Islet of Langerhans (tissue), 1 donor: ENCODE measurements at regions not wholly inside any gene's neighbourhood (a gene's known extent, or its start where the extent isn't known, plus 50 kb on each side); places are given as distances from the start of the nearest gene placed in this dataset.

Experiments
- FAIRE-seq: peaks from one replicate; lab custom pipeline; 2011; peaks lifted over from hg19 to GRCh38; lab: Jason Lieb, UNC

DNA sequence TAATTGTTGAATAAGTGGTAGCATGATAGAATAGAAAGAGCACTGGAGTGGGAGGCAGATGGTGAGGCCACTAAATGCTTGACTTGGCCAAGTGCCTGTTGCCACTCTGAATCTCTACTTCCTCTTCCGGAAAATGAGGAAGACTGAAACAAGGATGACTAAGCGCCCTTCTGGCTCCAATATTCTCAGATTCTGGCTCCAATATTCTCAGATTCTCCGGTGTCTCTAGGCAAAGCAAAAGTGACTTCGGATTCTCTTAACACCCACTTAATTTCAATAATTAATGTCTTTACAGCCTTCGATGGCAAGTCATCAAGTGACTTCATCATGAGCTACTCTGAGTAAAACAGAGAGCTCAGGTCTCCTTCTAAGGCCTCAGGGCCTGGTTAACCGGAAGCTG, 402.2 kb upstream of the FGF13 start:
- FAIRE-seq = no peak

DNA sequence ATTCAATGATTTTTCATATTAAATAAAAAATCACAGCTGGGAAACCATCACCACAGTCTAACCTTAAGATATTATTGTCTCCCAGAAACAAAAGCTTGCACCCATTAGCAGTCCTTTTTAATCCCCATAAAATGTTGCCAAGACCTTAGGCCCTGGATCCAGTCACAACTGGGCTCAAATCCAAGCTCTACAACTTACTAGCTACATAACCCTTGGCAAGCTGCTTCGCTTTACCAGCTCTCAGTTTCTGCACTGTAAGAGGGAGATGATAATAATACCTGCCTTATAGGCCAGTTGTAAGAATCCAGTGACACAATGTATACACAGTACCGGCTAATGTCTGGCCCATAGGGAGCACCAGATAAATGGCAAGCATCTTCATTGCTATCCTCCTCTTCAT, 400.9 kb upstream of the FGF13 start:
- no peak for FAIRE-seq

DNA sequence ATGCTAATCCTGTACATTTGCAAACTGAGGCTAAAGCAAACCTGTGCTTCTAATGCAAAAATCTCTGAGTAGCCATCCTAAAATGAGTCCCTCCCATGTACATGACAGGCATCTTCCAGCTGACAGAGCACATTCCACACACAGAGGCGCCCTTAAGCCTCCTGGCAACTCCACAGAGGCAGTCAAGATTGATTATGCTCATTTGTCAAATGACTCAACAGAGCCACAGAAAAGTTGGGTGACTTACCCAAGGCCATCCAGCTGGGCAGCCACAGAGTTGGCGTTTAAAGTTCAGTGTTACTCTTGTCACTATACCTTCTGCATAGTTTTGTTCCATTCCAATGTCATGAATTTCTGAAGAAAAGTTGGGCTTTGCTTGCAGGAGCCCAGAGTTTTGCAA, 394.6 kb upstream of the FGF13 start:
- no peak for FAIRE-seq

DNA sequence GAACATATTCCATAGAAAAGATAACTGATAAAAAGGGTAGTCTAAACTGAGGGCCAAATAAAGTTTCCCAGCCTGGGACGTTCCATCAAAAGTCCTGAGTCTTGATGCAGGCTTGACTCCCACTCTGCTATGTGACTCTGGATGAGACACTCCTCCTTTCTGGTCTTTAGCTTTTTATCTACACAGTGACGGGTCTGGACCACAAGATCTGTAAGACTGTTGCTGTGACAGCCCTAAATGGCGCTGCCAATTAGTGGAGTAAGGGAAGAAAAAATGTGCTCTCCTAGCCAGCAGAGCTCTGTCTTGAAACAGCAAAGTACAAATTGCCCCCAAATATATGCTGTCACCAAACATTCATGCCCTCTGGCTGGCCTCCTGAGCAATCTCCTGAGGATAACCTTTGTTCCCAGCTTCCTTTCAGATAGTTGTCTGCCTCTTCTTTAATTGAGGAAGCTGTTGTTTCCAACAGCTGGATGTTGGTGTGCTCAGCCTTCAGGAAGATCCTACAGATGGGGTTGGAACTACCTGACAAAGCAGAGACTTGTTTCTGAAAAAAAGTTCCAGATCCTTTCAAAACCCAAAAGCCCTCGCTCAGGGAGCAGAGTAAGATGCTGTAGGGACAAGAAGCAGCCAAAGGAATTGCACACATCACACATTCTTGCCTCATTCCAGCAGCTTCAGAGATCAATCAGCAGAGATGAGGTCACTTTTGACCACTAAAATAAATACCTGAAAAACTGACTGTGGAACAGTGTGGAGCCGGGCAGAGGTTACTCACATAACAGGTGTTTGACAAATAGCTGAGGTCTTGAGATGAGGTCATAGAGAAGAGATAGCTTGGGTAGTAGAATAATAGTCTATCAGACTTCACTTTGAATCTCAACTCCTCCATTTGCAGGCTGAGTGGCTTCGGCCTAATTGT, 383.4 kb upstream of the FGF13 start:
- FAIRE-seq = no peak

DNA sequence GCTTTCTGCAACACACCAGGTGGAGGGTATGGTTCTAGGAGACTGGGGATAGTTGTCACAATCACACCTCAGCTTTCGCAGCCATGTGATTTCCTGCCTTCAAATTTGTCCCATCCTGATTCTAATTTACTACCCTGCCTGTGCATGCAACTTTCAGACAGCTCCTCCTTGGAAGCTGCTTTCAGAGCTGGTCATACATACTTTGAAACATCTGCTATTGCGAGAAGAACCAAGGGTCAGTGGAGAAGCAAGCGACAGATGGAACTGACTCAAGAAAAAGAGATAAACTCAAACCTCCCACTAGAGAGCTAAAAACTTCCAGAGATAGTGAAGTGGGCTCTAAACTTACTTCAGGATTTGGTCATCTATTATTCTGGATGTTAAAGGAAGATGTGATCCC, 381.7 kb upstream of the FGF13 start:
- FAIRE-seq = no peak

DNA sequence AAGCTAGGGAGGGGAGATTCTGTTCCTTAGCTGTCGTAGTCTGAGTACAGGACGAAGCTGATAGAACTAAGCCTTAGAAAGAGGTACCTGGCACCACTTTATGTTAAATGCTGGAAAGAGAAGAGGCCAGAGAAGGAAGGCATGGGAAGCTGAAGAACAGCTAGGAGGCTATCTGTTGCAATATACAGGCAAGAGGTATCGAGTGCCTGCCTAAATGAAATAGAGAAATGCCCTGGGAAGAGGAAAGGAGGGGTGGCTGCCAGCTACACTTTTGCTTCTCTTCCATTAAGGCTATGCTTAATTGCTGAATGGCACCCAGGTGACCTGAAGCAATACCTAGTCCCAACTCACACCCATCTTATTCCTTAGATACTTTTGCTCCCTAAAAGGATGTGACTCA, 380.4 kb upstream of the FGF13 start:
- no peak for FAIRE-seq

DNA sequence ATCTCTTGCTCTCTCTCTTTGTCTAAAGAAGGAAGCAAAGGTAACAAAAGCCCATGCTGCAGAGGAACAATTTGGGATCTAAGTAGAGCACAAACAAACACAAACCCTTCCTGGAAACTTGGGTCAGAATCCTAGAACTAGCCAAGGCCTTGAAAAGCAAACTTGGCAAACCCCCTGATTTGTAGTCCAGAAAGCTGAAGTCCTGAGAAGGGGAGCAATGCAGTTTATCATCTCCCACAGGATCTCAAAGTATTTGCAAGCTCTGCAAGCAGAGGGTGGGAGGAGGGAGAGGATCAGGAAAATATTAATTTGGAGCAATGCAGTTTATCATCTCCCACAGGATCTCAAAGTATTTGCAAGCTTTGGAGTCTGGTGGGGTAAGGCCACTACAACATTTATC, 379.5 kb upstream of the FGF13 start:
- no peak for FAIRE-seq

DNA sequence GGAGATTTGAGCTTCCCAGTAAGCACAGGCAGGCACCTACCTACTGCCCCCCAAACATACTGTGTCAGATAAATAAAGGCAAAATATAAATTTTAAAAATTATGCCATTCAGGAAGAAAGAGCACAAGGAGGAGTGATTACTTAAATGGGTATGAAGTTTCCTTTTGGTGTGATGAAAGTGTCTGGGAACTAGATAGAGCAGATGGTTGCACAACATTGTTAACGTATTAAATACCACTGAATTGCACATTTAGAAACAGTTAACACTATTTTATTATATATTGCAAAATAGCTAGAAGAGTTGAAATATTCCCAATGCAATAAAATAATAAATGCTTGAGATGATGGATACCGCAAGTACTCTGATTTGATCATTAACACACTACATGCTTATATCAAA, 374.7 kb upstream of the FGF13 start:
- no peak for FAIRE-seq

DNA sequence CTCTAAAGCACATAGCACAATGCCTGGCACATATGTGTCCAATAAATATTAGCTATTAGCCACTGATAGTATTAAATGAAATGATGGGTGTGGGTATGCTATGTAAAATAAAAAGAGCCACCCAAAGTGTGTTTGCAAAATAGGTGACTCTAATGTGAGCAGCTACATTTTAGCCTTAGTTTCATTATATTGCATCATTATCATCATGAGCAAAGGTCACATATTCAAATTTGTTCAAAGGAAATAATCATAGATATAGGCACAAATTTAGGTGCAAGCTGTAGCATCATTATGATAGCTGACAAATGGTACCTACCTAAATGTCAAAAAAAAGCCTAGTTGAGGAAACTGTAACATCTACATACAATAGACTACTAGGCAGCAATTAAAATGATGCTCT, 373.9 kb upstream of the FGF13 start:
- FAIRE-seq = no peak

DNA sequence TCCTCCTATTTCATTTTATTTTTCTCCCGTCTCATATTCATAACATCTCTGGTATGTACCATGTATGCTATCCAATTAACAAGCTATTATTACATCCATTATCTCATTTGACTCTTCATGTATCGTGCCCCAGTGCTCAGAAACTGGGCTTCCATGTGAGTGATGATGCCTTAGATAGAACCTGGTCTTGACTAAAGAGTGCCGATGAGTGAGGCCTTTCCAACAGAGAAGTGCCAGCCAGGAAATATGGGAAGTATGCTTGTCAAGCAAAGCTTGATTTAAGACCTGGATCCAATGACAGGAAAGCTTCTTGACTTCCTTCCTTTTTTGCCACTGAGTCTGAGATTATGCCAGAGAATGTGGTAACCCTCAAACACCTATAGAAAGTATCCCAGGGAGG, 371.7 kb upstream of the FGF13 start:
- FAIRE-seq = no peak

DNA sequence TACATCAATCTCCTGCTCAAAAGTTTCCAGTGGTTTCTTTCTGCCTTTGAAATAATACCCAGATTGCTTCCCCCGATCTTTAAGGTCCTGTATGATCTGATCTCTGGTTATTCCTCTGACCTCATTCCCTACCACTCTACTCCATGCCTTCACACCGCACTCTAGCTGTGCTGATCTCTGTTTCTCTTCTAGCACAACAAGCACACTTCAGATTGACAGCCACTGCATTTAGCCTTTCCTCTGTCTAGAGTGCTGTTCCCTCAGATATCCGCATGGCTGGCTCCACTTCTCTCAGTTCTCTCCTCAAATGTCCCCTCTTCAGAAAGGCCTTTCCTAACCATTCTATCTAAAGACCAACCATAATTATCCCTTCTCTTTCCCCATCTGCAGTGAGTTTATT, 370.4 kb upstream of the FGF13 start:
- no peak for FAIRE-seq

DNA sequence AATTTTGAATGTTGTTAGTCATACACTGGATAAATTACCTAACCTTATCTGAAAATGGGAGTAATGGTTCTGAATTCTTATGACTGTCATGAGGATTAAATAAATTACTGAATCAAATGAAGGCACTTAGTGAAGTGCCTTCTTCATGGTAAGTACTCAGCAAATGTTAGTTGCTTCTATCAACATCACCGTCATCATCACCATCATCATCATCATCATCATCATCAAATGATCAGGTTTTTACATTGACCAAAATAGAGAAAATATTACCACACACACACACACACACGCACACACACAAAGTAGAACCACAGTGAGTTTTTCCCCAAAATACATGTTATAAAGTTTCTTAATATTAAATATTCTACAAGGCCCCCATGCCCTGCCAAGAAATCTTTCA, 368.3 kb upstream of the FGF13 start:
- no peak for FAIRE-seq

DNA sequence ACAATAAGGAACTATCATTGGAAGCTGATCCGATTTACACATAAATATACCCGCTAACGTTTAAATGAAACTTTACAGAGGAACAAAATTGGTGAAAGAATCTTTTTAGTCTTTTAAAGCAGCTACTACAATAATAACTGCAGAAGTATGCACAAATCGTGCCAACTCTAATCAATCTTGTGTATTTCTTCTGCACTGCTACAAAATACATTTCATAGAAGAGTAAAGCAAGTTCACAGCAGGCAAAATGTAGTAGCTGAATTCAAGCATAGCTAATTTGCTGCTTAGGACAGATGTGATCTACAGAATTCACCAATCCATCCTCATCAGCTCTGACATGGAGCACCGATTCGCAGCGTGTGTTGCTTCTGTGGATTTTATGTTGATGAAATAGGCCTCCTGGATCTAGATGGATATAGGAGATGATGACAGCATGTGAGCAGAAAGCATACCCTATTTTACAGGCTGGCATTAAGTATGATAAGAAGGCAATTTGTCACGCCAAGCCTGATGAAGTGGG, 367.3 kb upstream of the FGF13 start:
- FAIRE-seq = no peak

DNA sequence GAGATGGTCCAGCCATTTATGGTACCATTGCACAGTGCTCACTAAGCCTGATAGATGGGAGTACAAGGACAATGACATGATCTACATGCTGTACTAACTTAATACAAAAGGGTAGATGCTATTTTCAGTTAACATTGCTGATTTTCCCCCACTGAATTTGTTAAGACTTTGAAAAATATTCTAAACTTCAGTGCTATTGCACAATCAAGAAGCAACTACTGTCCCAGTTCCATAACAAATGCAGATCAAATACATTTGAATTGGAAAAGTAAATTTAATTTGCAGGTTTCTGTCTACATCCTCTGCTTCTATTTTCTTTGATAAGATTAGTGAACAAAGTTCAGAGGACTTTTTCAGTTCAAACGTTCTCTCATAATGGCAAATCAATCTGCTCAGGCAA, 366.8 kb upstream of the FGF13 start:
- no peak for FAIRE-seq

DNA sequence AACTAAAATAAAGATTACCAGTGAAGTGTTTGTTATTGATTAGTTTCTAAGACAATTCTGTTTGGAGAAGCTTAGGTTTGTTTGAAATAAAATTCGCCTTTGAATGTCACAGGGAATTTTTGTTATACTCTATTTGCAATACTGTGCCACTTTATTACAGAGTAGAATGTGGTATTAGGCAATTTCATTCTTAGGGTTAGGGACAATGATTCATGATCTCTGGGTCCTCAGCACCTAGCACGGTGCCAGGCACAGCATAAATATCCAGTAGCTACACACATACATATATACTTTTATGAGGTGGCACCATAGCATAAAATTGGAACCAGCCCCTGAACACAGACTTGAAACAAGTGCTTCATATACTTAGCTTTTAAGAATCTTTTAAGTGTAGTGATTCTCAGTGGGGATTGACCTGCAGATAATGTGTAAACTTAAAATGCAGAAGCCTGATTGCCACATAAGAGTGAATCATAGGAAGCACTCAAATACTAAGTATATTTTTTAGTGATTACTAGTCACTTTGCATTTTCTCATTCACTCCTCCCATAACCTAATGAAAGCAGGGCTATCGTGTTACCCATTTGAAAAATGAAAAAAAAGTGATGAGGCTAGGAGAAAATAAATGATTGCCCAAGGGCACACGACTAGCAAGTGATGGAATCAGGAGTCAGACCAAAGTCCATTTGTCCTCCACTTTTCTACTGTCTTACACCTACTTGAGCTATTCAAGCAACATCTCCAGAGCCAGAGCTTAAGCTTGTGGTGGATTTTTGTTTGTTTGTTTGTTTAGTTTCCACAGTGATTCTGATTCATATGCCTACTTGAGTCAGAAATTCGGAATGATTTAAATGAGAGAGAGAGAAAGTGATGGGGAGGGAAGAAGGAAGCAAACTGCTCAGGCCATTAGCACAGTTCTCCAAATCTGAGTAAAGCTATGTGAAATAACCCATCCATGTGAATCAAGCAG, 366.0 kb upstream of the FGF13 start:
- no peak for FAIRE-seq

DNA sequence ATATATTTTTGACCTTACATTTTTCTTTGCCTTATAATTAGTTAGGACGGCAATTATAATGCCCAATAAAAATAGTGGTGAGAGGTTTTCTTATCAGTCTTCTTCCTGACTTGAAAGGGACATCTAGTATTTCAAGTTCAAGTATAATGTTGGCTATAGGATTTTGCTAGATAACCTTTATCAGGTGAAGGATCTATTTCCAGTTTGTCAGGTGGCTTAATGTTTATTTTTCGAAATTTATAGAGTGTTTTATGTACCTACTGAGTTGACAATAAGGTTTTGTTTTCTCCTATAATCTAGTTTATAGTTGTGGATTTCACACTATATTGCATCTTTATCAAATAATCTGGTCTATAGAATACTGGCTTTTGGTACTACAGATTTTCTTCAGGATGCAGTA, 351.8 kb upstream of the FGF13 start:
- FAIRE-seq = no peak

DNA sequence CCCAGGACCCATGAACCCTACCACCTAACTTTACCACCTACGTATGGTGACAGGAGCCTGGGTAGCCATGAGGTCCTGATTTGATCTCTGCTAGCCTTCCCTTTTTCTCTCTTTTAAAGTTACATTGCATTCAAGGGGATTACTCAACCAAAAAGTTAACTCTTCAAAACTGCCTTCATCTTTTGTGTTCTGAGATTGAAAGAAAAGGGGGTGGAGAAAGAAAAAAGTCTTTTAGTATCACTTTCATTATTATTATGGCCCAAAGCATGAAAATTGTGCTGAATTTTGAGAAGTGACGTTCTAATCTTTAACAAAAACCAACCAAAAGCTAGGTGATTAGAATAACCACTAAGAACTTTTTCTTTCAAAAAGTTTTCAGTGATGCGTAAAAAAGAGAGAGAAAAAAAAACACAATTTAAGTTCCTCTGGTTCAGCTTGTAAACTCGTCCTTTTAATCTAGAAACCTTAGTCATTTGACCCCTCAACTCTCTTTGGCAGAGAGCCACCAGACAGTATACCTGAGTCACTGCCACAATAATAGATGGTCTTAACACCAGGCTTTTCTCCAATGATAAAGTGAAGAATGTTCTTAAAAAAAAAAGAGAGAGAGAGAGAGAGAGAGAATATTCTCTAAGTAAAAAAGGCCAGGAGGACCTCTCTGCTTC, 347.4 kb upstream of the FGF13 start:
- no peak for FAIRE-seq

DNA sequence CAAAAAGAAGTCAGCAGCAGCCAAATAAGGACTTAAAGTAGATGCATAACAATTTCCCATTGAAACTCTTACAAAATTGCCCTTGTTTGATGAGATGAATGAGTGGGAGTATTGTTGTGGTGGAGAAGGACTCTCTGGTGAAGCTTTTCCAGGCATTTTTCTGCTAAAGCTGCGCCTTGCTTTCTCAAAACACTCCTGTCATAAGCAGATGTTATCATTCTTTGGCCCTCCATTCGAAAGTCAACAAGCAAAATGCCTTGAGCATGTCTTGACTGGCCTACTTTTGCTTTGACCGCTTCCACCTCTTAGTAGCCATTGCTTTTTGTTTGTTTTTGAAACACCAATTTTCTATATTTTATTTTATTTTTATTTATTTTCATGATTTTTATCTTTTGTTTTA, 340.9 kb upstream of the FGF13 start:
- no peak for FAIRE-seq

DNA sequence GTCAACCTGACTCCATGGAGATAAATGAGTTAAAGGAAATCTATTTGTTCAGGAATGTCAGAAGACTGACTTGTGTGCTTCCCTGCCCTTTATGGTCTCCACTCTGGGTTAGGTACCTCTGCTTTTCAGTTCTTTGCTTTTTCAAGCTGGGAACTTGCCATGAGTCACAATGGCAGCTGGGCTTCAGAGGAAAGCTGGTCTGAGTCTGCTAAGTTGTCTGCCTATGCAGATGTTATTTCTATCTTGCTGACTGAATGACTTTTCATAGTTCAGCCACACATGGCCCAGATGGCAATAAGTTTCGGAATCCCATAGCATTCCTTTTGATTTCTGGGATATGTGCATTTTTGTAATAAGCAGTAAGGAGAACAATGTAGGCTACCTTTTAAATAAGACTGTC, 337.9 kb upstream of the FGF13 start:
- no peak for FAIRE-seq

DNA sequence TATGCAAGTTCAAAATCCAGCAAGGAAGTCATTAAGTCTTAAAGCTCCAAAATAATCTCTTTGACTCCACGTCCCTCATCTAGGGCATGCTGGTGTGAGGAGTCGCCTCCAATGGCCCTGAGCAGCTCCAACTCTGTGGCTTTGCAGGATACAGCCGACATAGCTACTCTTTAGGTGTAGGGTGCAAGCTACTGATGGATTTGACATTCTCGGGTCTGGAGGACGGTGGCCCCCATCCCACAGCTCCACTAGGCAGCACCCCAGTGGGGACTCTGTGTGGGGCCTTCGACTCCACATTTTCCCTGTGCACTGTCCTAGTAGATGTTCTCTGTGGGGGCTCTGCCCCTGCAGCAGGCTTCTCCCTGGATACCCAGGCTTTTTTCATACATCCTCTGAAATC, 333.2 kb upstream of the FGF13 start:
- no peak for FAIRE-seq

DNA sequence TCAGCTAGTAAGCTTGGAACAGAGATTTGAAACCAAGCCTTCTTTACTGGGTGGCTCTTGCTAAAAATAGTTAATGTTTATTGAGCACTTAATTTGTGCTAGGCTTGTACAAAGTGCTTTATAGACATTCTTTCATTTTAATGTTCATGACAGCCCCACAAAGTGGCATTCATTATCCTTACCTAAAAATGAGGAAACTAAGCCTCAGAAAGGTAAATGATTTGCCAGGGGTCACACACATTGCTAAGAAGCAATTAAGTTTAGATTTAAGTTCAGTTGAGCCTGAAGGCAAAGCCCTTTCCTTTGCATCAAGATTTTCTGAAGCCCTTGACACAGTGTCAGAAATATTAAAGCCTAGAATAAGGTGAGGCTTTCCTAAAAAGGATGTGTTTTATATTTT, 327.5 kb upstream of the FGF13 start:
- FAIRE-seq = no peak

DNA sequence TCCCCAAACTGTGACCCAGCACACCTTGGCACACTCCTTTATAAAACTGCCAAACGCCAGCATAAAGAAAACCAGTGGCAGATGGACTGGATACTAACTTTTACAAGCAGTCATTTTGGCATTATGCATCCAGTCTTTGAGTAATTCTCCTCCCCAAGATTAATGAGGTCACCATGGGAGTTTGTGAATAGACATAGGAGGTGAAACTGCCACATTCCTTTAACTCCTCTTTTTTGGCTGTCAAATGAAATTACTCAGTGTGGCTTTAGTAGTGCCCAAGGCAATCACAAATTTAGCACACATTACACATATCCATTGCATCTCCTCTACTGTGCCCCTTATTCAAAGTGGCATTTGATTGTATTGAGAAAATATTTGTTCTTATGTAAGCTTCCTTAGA, 315.3 kb upstream of the FGF13 start:
- no peak for FAIRE-seq

DNA sequence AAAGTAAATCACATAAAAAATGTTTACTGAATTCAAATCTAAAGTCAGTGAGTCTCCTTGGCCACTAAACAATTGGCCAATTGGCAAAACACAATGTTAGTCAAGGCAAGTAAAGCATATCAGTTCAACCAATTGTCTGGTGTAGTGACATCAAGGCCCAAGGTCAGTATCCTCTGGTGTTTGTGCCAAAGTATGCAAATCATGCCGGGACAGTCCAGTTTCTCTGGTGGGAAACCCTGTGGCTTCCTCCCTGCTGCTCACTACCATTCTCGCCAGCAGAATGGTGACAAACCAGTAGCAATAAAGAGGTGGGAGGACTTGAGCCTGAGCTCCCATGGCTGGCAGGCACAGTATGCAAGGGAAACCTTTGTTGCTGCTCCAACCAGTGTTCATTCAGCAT, 314.9 kb upstream of the FGF13 start:
- FAIRE-seq = no peak
